Tibial nerve (tissue), 4 donors: ENCODE measurements at regions not wholly inside any gene's neighbourhood (a gene's known extent, or its start where the extent isn't known, plus 50 kb on each side); places are given as distances from the start of the nearest gene placed in this dataset.

Experiments used
- CTCF ChIP-seq, 5 experiments: fragments of 200-600 bp in 3 of 5; fragments of 450-650 bp in 2 of 5; sonication (generic) in 3 of 5; IDR thresholded peaks; one replicate each; pipeline ENCODE4 v1.5.1; 2016 to 2019; ENCODE audit warnings: antibody characterized with exemption in 5 of 5, mild to moderate bottlenecking in 3 of 5, moderate library complexity in 2 of 5
- EP300 ChIP-seq, 2 donors: sonication (generic); formaldehyde crosslinking; IDR thresholded peaks; one replicate each; pipeline ENCODE4 v1.6.1; 2017; ENCODE audit warnings: antibody characterized with exemption in 2 of 2, mild to moderate bottlenecking in 1 of 2
- POLR2A ChIP-seq, 2 donors: fragments of 450-650 bp; IDR thresholded peaks; one replicate each; pipeline ENCODE4 v1.6.1; 2017; ENCODE audit warnings: antibody characterized with exemption in 2 of 2, mild to moderate bottlenecking in 2 of 2, moderate library complexity in 2 of 2

GRCh38 chr9:113664181-113664875 lies 200.8 kb downstream of the RGS3 start:
- TF ChIP-seq CTCF (IDR thresholded peaks at IDR 0.05) (no peak), POLR2A (IDR thresholded peaks at IDR 0.05) (no peak), EP300 (IDR thresholded peaks at IDR 0.05) (no peak)
